Right renal cortex interstitium (tissue), 3 donors: ENCODE measurements at regions not wholly inside any gene's neighbourhood (a gene's known extent, or its start where the extent isn't known, plus 50 kb on each side); places are given as distances from the start of the nearest gene placed in this dataset.
"Not testable (repeated sequence)": the region's sequence is repeated elsewhere in the genome, so short reads cannot be mapped to it uniquely, and the experiment has no call there.

Experiments used
- DNase-seq, 3 donors: peaks; one replicate each; pipeline ENCODE4 v3.0.0-alpha.2; 2013; ENCODE audit warnings: low read depth in 3 of 3, low spot score in 2 of 3

DNA sequence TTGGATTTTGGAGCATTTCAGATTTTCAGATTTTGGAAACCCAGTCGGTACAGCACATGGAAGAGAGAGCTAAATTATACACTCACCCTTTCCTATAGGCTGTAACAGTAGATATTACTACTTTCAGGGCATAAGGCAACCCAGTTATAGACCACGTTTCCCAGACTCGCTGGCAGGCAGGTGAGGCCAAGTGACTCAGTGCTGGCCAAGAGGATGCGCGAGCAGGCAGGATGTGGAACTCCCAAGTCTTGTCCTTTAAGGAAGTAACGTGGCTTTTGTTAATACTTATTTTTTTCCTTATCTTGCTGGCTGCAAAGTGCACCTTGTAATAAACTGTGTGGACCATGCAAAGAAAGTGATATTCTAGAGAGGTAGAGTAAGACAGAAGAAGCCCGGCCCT, 1160.1 kb downstream of the GATA3 start:
- no peak for DNase-seq

DNA sequence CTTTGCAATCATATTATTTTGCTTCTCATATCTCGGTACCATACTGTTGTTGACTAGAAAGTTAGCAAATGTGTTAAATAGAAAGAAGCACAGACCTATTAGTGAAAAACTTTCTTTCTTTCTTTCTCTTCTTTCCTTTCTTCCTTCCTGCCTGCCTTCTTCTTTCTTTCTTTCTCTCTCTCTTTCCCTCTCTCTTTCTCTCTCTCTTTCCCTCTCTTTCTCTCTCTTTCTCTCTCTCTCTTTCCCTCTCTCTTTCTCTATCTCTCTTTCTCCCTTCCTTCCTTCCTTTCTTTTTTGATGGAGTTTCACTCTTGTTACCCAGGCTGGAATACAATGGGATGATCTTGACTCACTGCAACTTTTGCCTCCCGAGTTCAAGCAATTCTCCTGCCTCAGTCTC, 1160.6 kb downstream of the GATA3 start:
- DNase-seq, result no peak

DNA sequence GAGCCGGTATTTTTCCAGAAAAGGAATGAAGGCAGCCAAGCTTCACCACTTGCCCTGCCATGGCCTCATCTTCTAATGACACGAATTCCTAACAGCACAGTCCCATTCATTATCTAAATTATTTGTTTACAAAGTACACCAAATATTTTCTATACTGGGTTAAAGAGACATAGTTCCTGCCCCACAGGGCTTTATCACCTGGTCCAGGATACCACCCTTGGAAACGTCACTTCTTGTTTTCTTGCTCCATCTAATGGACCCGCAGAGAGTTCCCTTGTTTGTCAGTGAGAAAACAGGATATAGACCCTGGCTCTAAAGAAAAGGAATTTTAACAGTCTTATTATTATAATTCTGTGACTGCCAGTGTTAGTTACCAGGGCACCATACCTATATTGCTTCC, 1165.4 kb downstream of the GATA3 start:
- no peak for DNase-seq

DNA sequence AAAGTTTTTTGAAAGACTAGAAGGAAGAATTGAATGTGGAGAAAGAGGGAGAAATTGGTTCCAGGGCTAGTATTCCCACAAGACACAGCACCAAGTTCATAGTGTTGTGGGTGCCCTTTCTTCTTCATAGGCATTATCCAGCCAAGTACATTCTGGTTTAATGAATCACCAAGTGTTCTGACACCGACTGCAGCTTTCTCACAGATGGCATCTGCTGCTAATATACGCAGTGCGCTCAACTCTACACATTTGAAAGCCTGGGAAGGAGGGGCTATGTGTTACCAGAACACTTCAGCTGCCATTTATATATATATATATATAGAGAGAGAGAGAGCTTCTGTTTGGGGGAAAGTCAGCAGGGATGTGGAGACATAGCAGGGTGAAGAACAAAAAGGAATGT, 1168.4 kb downstream of the GATA3 start:
- DNase-seq, result no peak

DNA sequence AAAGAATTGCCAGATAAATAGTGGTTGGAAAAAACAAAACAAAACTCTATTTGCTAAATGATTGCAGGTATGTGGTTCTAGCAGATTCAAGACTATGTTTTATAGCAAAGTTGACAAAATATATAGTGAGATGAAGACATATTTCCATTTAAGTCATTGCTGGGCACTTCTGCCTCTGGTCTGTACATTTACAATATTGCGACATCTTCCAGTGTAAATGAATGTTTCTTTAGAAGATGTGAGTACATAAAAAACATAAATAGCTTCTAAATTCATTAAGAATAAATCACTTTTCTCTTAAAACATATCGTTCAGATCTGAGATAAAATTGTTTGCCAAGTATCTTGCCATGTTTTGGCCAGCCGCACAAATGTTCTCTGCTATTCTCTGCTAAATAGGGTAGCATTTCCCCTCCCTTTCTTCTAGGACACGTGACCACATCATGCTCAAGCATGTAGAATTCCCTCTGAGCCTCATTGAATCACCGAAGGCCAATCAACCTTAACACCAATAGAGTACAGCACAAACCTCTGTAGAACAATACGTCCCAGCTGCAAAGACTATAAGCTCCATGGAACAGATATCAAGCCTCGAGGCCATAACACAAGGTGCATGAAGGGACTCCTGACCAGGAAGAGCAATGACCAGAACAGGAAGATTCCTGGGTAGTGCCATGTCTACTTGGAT, 1173.3 kb downstream of the GATA3 start:
- no peak for DNase-seq

DNA sequence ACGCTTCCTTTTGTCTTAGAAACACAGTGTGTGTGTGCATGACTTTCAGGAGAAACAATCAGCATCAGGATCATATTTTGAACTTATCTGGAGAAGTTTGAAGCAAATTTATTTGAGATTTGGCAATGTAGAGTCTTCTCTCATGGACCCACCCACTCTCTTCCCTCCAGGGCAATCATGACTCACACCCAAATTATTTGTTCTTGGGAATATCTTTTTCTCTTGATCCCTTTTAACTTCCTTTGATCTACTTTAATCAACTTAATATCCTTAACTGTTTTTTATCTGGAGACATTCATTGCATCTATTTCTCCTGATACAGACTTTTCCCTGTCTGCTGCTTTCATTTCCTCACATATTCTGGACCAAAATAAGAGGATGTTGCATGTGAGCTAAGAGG, 1174.3 kb downstream of the GATA3 start:
- no peak for DNase-seq

DNA sequence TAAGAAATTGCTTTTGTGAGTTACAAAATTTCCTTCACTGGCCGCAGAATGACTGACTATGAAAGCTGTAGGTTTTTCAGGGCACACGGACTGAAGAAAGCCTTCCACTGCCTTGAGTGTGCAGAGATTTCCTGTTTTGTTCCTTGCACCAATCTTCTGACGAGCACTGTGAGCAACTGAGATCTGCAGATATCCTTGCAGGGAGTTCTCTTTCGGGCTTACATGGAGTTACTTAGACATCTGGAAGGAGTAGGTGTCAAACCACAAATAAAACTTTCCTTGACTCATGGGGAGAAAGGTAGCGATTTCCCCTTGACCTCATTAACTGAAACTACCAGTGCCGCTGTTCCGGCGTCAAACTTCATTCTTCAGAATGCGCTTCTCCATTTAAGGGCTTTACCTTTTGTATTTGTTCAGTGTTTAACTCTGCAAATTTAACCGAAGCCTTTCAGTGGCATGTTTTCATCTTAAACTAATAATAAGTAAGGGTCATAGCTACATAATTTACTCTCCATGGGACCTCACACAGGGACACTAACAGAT, 1175.3 kb downstream of the GATA3 start:
- no peak for DNase-seq

DNA sequence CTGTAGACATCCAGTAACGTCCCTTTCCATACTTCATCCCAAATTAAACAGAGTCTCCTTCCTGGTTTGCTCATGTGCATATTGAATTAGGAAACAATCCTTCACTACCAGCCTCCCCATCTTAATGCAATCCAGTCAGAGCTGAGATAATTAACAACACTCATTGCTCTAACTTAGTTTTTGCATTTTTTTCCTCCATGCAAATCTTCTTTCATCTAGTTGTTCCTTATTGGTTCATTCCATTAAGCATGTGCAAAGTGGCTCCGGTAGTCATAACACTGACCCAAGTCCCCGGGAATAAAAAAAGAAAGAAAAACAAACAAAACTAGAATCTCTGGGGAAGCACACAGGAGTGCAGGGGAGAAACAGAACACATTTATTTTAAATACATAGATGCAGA, 1176.1 kb downstream of the GATA3 start:
- DNase-seq, result no peak

DNA sequence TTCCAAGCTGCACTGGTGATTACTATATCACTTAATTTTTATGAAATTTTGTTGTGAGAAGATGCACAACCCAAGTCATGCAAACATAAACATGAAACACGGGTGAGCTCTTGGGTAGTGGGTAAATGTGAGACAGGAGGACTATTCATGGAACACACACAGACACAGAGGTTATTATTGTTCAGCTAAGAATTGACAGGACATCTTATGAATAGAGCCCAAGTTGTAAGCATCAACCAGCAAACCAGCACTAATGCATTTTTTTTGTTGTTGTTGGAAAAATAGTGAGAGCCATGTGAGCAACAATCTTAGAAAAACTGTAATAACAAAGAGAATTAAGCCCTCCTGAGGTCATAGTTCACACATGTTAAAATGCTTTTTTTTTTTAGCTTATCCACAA, 1179.7 kb downstream of the GATA3 start:
- no peak for DNase-seq

DNA sequence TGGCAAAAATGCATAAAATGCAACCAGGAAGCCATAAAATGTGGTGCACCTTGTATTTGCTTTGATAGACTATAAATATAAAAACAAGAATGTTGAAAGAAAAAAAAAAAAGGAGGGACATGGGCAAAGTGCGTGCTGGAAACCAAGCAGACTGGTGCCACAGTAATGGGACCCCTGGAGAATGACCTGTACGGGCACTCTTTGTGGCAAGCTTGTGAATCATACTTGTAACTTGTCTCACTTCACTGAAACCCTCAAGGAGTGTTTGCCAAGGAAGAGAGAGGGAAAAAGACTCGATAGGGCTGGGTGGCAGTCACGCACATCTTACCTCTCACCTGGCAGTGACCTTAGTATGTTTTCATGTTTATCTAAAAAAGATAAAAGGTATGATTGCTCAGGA, 1183.6 kb downstream of the GATA3 start:
- DNase-seq, result no peak

DNA sequence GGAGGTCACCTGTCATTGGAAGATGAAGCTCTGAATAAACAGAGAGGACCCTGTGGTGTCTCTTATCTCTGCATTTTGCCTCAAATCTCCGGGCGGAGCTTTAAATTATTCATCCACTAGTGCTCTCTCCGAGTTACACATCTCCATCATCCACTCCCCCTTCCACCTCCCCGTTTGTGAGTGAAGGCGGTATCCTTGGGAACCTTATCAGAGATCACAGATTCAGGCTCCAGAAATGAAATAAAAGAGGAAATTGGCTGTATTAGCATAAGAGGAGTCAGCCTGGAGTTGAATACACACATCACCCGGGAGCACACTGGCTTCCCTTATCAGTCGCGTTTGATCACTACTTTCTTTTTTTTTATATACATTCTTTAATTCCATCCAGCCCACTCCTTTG, 1184.8 kb downstream of the GATA3 start:
- no peak for DNase-seq

DNA sequence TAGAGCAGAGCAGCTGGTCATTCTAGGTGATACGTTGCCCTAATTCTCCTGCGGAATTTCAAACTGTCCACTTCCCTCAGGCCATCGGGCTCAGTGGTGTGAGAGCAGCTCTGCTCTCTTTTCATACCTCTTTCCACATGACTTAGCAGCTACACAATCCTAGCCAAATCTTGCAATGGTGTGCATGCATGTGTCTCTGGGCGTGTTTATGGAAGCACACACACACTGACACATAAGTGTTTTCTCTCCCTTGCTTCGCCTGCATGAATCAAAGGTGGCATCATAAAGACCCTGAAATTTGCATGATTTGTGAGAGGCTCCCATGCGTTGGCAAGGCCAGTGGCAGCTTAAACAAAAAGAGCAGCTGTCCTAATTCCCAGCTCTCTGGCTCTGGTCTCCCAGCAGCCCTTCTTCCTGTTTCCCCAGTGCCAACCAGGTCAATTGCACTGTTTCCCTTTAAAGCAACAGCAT, 1189.5 kb downstream of the GATA3 start:
- DNase-seq, result no peak

DNA sequence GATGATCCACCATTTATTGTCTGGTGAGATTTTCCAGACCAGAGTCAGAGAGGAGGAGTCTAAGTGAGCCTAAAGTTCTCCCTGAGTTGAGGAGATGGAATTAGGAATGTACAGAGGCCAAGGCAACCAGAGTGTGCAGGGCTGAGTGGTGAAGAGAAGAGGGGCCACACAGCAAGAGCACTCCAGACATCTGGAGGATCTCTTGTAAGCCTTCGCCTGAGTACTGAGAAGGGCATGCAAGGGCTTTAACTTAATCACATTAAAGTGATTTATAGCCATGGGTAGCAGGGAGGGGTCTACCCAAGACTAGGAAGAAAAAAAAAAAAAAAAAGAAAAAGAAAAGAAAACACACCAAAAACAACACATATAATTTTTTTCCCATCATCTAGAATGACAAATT, 1190.4 kb downstream of the GATA3 start:
- DNase-seq, result no peak

DNA sequence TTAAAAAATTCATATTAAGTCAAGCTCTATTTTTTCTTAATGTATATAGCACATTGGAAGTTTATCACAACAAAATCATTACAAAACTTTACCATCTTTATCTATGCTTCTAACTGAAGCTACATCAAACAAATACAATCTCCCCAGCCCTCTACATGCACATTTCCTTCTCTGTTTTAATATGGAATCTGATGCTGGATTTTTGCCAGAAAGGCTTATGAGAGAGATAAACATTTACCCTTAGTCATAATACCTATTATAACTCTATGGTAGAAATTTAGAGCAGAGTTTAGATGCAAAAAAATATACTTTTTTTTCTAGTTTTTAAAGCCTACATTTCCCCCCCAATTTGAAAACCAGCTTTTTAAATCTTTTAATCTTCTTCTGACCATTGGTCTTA, 1198.6 kb downstream of the GATA3 start:
- no peak for DNase-seq

DNA sequence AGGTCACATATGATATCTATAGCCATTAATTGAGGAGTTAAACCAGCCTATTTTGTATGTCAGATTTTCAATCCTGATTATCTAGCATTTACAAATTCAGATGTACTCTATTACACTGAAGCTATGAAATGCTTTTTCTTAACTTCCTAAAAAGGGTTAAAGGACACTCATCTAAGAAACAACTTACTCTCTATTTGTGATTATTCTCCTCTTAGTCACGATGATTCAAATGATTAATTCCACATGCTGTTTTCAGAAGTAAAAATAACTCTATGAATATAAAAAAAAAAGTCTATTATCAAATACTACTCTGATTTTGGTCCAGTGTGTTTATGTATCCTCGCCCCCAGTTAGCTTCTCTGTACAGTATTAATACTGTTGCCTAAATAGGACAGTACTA, 1199.9 kb downstream of the GATA3 start:
- DNase-seq, result no peak

DNA sequence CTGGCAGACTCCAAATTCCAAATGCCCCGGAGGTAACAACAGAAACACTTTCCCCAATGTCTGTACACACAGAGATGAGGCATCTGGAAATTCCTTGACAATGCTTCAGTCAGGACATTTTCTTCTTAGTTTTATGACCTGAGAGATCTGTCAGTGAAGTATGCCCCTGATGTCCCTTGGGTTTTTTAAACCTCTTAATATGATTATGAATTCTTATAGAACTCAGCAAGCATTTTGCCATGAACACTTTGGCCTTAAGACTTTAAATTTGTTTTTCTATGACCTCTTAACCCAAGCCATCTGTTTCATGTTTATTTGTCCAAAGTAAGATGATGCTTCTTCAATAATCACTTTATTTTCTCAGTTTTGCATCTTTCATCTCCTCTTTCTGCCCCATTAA, 1206.2 kb downstream of the GATA3 start:
- DNase-seq, result no peak

DNA sequence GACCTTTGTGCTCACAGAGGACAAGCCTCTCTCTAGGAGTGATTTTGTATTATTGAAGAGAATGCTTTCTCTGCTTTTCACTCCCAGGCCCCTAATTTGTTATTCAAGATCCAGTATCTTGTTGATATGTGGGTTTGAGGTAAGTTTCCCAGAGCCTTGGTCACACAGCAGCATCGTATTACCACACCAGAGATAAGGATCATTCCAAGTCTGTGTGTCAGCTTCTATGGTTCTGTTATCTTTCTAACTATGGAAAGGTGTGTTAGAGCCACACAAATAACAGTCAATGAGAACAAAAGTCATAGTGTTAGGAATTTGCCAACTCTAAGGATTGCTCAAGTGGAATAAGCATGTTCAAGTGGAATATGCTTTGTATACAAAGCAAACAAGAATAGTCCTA, 1208.3 kb downstream of the GATA3 start:
- DNase-seq, result no peak

DNA sequence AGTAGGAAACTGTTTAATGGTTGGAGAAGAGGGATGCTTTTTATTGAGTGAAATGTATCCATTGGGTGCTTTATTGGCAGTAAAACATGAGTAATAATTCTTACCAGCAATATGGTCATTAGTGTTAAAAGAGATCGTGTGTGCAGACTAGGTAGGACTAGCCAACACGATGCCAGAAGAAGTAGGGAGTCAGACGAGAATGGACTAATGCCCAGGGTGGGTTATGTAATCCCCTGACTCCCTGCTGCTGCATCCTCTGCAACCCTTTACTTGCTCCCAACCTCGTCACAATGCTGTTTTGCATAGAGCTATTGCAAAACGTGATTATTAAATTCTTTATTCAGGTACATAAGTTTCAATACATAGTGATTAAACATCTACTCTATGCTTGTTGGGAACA, 1213.7 kb downstream of the GATA3 start:
- DNase-seq, result no peak

DNA sequence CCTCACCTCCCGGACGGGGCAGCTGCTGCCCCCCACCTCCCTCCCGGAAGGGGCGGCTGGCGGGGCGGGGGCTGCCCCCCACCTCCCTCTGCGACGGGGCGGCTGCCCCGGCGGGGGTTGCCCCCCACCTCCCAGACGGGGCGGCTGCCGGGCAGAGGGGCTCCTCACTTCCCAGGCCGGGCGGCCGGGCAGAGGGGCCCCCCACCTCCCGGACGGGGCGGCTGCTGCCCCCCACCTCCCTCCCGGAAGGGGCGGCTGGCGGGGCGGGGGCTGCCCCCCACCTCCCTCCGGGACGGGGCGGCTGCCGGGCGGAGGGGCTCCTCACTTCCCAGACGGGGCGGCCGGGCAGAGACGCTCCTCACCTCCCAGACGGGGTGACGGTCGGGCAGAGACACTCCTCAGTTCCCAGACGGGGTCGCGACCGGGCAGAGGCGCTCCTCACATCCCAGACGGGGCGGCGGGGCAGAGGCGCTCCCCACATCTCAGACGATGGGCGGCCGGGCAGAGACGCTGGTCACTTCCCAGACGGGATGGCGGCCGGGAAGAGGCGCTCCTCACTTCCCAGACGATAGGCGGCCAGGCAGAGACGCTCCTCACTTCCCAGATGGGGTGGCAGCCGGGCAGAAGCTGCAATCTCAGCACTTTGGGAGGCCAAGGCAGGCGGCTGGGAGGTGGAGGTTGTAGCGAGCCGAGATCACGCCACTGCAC, 1218.8 kb downstream of the GATA3 start:
- not testable (repeated sequence) for DNase-seq

DNA sequence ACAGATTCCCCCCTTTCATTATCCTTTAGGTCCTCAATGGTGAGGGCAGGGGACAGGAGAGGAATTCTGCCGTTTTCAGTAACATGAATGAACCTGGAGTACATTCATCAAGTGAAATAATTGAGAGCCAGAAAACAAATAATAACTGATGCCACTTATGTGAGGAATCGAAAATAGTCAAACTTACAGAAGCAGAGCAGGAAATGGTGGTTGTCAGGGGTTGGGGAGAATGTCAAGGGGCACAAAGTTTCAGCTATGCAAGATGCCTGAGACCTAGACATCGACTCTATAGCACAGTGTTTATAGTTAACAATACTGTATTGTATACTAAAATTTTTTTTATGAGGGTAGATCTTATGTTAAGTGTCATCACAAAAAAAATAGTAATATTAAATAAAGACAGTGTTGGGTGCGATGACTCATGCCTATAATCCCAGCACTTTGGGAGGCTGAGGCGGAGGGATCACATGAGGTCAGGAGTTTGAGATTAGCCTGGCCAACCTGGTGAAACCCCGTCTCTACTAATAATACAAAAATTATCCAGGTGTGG, 1219.8 kb downstream of the GATA3 start:
- no peak for DNase-seq

DNA sequence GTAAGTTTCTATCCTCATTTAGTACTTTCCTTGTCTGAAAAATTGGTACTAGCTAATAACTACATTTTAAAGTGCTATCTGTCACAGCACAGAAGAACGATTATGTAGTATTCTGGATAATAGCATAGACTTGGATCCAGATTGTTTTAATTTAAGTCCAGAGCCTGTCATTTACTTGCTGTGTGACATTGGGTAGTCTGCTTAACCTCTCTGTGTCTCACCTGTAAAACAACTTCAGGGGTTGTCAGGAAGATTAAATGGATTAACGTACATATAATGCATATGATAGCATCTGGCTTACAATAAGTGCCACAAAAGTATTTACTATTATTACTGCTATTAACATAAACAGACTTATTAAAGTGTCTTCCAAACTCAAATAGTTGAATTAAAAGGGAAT, 1221.4 kb downstream of the GATA3 start:
- DNase-seq, result no peak

DNA sequence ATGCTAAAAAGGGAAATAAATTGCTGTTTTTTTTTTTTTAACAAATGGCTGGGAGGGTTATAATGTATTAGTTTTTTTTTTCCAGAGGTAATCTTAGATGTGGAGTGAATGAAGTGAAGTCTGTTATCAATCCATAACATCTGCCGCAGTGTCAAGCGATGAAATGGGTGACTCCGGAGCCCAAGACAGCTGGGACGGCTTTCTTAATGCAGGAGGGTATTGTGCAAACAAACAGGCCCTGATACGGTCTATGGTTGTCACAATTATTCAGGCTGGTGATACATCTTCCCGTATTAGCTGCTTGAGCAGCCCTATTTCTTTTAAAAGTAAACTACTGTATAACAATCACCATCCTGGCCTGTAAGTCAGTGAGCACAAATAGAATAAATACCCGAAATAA, 1231.2 kb downstream of the GATA3 start:
- DNase-seq, result no peak
